GM19438 (cell line): ENCODE measurements at regions not wholly inside any gene's neighbourhood (a gene's known extent, or its start where the extent isn't known, plus 50 kb on each side); places are given as distances from the start of the nearest gene placed in this dataset.

ENCODE experiments used
- ATAC-seq: cut with Tn5 transposase; IDR thresholded peaks from one replicate; pipeline ENCODE4 v1.9.1; 2021; ENCODE audit warnings: low read depth; ENCODE audit not compliant: unreplicated experiment

- ATAC-seq = no peak
Measured at GRCh38 chr9:119095072-119095471, 274.2 kb downstream of the BRINP1 start.

GRCh38 chr9:119101048-119101447 is 268.2 kb downstream of the BRINP1 start:
- ATAC-seq = no peak

GRCh38 chr9:119114681-119115080 is 254.6 kb downstream of the BRINP1 start:
- no peak for ATAC-seq
